Neural cell (in vitro differentiated cells): ENCODE measurements at regions not wholly inside any gene's neighbourhood (a gene's known extent, or its start where the extent isn't known, plus 50 kb on each side); places are given as distances from the start of the nearest gene placed in this dataset.

Experiments
- H2AFZ ChIP-seq: fragments of 200-600, 300-800 bp; sonication (generic), shearing (Covaris generic); 2 replicates; pipeline ENCODE4 v1.6.0; 2014; ENCODE audit warnings: low read depth, mild to moderate bottlenecking, antibody characterized with exemption, low read length, moderate library complexity
- H3F3A ChIP-seq: fragments of 200-600 bp; shearing (Covaris generic); 2 replicates; pipeline ENCODE4 v1.6.1; 2016; ENCODE audit warnings: mild to moderate bottlenecking, moderate library complexity, mixed read lengths, antibody characterized with exemption, low read length; ENCODE audit not compliant: insufficient read depth, poor library complexity, severe bottlenecking
- H3K27ac ChIP-seq: fragments of 200-600, 300-800 bp; sonication (generic), shearing (Covaris generic); 2 replicates; pipeline ENCODE4 v1.5.1; 2014; ENCODE audit warnings: mild to moderate bottlenecking, low read length, moderate library complexity
- H3K27me3 ChIP-seq: fragments of 300-800, 200-600 bp; sonication (generic), shearing (Covaris generic); 2 replicates; pipeline ENCODE4 v1.6.0; 2014; ENCODE audit warnings: mild to moderate bottlenecking, low read depth, low read length, moderate library complexity; ENCODE audit not compliant: insufficient read depth
- H3K36me3 ChIP-seq: fragments of 300-800, 200-600 bp; sonication (generic), shearing (Covaris generic); 2 replicates; pipeline ENCODE4 v1.5.1; 2014; ENCODE audit warnings: mild to moderate bottlenecking, antibody characterized with exemption, low read length, moderate library complexity; ENCODE audit not compliant: insufficient read depth
- H3K4me2 ChIP-seq: fragments of 300-800, 200-600 bp; sonication (generic), shearing (Covaris generic); 2 replicates; pipeline ENCODE4 v1.6.0; 2014; ENCODE audit warnings: mild to moderate bottlenecking, low read length
- H3K4me3 ChIP-seq: fragments of 300-800, 200-600 bp; sonication (generic), shearing (Covaris generic); 2 replicates; pipeline ENCODE4 v1.5.1; 2014; ENCODE audit warnings: mild to moderate bottlenecking, low read length, moderate library complexity
- H3K79me2 ChIP-seq: fragments of 200-600 bp; shearing (Covaris generic); replicated peaks from 2 replicates; pipeline ENCODE4 v1.6.0; 2014; ENCODE audit warnings: mild to moderate bottlenecking, low read length, moderate library complexity; ENCODE audit not compliant: insufficient read depth
- H3K9ac ChIP-seq: fragments of 300-800, 200-600 bp; sonication (generic), shearing (Covaris generic); 2 replicates; pipeline ENCODE4 v1.6.1; 2016; ENCODE audit warnings: mild to moderate bottlenecking, low read length, mixed read lengths
- H3K9me2 ChIP-seq: fragments of 200-600 bp; shearing (Covaris generic); 2 replicates; pipeline ENCODE4 v1.6.1; 2016; ENCODE audit warnings: mild to moderate bottlenecking, low read length, mixed read lengths; ENCODE audit not compliant: insufficient read depth
- H3K9me3 ChIP-seq: fragments of 200-600, 300-800 bp; sonication (generic), shearing (Covaris generic); 2 replicates; pipeline ENCODE4 v1.6.1; 2016; ENCODE audit warnings: mild to moderate bottlenecking, mixed run types, low read length, moderate library complexity, mixed read lengths
- H4K20me1 ChIP-seq: fragments of 200-600 bp; shearing (Covaris generic); 2 replicates; pipeline ENCODE4 v1.6.1; 2016; ENCODE audit warnings: mild to moderate bottlenecking, mixed run types; ENCODE audit not compliant: insufficient read depth
- EP300 ChIP-seq: fragments of 450-650 bp; conservative IDR thresholded peaks from 2 replicates; pipeline ENCODE4 v1.6.1; 2014; ENCODE audit warnings: antibody characterized with exemption, mild to moderate bottlenecking, moderate library complexity; ENCODE audit not compliant: poor library complexity, severe bottlenecking
- EZH2 ChIP-seq: fragments of 200-600, 300-800 bp; shearing (Covaris generic), sonication (generic); IDR thresholded peaks from 2 replicates; pipeline ENCODE4 v1.6.1; 2014; ENCODE audit warnings: antibody characterized with exemption, low read length, borderline replicate concordance, mild to moderate bottlenecking; ENCODE audit not compliant: insufficient read depth, poor library complexity, severe bottlenecking
- MXI1 ChIP-seq: fragments of 450-650 bp; conservative IDR thresholded peaks from 2 replicates; pipeline ENCODE4 v1.6.1; 2014; ENCODE audit warnings: antibody characterized with exemption, mild to moderate bottlenecking; ENCODE audit not compliant: poor library complexity, severe bottlenecking
- POLR2AphosphoS5 ChIP-seq: IDR thresholded peaks from 2 replicates; pipeline ENCODE4 v1.6.1; 2012
- RAD21 ChIP-seq: fragments of 450-650 bp; conservative IDR thresholded peaks from 2 replicates; pipeline ENCODE4 v1.6.1; 2014; ENCODE audit warnings: antibody characterized with exemption, mild to moderate bottlenecking, moderate library complexity
- REST ChIP-seq: IDR thresholded peaks from 2 replicates; pipeline ENCODE4 v1.6.1; 2012; ENCODE audit warnings: borderline replicate concordance
- SMC3 ChIP-seq: fragments of 450-650 bp; conservative IDR thresholded peaks from 2 replicates; pipeline ENCODE4 v1.6.1; 2014; ENCODE audit warnings: antibody characterized with exemption, mild to moderate bottlenecking, moderate library complexity; ENCODE audit not compliant: poor library complexity
- TAF1 ChIP-seq: IDR thresholded peaks from 2 replicates; pipeline ENCODE4 v1.6.1; 2012; ENCODE audit warnings: low read depth
- TF ChIP-seq, protein P1 (sequence below): fragments of 450-650 bp; IDR thresholded peaks from 2 replicates; pipeline ENCODE4 v1.5.1; 2014; ENCODE audit warnings: antibody characterized with exemption, mild to moderate bottlenecking, moderate library complexity; ENCODE audit not compliant: poor library complexity, severe bottlenecking

- H3K9me2 ChIP-seq = no peaks in the 10 kb centered on the region
- no peak overlapping the region for H3K4me2 ChIP-seq
- no peak overlapping the region for H3K9ac ChIP-seq
- H3K36me3 ChIP-seq = no peaks in the 10 kb centered on the region
- H4K20me1 ChIP-seq = no peaks in the 10 kb centered on the region
- no peaks in the 10 kb centered on the region for H3F3A ChIP-seq
- no peak overlapping the region for H3K4me3 ChIP-seq
- no peaks in the 10 kb centered on the region for H3K27me3 ChIP-seq
- no peak overlapping the region for H3K27ac ChIP-seq
- H3K9me3 ChIP-seq = no peaks in the 10 kb centered on the region
- TF ChIP-seq, protein P1, sequence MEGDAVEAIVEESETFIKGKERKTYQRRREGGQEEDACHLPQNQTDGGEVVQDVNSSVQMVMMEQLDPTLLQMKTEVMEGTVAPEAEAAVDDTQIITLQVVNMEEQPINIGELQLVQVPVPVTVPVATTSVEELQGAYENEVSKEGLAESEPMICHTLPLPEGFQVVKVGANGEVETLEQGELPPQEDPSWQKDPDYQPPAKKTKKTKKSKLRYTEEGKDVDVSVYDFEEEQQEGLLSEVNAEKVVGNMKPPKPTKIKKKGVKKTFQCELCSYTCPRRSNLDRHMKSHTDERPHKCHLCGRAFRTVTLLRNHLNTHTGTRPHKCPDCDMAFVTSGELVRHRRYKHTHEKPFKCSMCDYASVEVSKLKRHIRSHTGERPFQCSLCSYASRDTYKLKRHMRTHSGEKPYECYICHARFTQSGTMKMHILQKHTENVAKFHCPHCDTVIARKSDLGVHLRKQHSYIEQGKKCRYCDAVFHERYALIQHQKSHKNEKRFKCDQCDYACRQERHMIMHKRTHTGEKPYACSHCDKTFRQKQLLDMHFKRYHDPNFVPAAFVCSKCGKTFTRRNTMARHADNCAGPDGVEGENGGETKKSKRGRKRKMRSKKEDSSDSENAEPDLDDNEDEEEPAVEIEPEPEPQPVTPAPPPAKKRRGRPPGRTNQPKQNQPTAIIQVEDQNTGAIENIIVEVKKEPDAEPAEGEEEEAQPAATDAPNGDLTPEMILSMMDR = no peak
- TF ChIP-seq SMC3 (no peak), POLR2AphosphoS5 (no peak), RAD21 (no peak), TAF1 (no peak), EZH2 (no peak), EP300 (no peak), REST (no peak), MXI1 (no peak)
- no peak overlapping the region for H2AFZ ChIP-seq
- no peaks in the 10 kb centered on the region for H3K79me2 ChIP-seq
Measured at GRCh38 chr5:13382232-13382631, 562.3 kb downstream of the DNAH5 start.

DNA sequence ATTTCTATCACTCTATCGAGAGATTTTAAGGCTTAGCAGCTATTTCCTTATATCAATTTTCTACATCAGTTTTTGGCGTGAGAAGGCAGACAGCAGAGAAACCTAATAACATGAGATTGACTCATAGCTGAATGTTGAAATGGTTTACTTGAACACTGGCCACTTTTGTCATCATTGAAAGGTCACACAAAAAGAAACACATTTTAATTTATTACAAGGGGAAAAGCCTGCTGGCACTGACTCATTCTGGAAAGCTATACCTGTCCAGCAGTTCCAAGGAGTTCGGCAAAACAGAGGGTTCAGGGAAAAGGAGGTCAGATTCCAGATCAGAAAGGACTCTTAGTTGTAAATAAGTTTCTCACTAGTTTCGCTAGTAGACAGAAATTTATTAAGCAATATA lies 566.4 kb downstream of the DNAH5 start:
- no peak overlapping the region for H3K9ac ChIP-seq
- no peak overlapping the region for H3K4me3 ChIP-seq
- no peak for TF ChIP-seq TAF1
- no peak for TF ChIP-seq POLR2AphosphoS5
- TF ChIP-seq RAD21 = no peak
- no peak for TF ChIP-seq EP300
- TF ChIP-seq SMC3 = no peak
- TF ChIP-seq, protein P1 = no peak
- TF ChIP-seq MXI1 = no peak
- no peak for TF ChIP-seq EZH2
- no peak for TF ChIP-seq REST
- H3K9me3 ChIP-seq = no peaks in the 10 kb centered on the region
- no peak overlapping the region for H3K4me2 ChIP-seq
- H3F3A ChIP-seq = no peaks in the 10 kb centered on the region
- no peaks in the 10 kb centered on the region for H3K9me2 ChIP-seq
- no peaks in the 10 kb centered on the region for H3K79me2 ChIP-seq
- H2AFZ ChIP-seq = no peak overlapping the region
- H3K27me3 ChIP-seq = no peaks in the 10 kb centered on the region
- H4K20me1 ChIP-seq = no peaks in the 10 kb centered on the region
- no peak overlapping the region for H3K27ac ChIP-seq
- H3K36me3 ChIP-seq = no peaks in the 10 kb centered on the region
